OCI-LY7 (cell line): ENCODE measurements at regions not wholly inside any gene's neighbourhood (a gene's known extent, or its start where the extent isn't known, plus 50 kb on each side); places are given as distances from the start of the nearest gene placed in this dataset.

Source experiments
- BruUV-seq: library from RNA; stranded (reverse); fragments of 400-500 nt; replicated peaks from 2 replicates; lab custom pipeline; 2021; lab: Mats Ljungman, UMichigan
- CTCF ChIA-PET: fragments of 300-600 bp; sonication (Branson Sonifier 250); formaldehyde crosslinking; loops from one replicate; lab custom pipeline; 2022; ENCODE audit warnings: antibody characterized with exemption; ENCODE audit not compliant: unreplicated experiment; lab: Charles Lee
- POLR2A ChIA-PET: fragments of 300-600 bp; sonication (Branson Sonifier 250); formaldehyde crosslinking; loops from one replicate; lab custom pipeline; 2022; ENCODE audit warnings: antibody characterized with exemption; lab: Charles Lee
- DNase-seq: peaks from one replicate; pipeline ENCODE4 v3.0.0-alpha.2; 2015; ENCODE audit warnings: low spot score
- H2AFZ ChIP-seq: fragments of 200-600 bp; sonication (generic), shearing (Covaris generic); 2 replicates; pipeline ENCODE4 v1.6.1; 2014; ENCODE audit warnings: mild to moderate bottlenecking, antibody characterized with exemption, low read length, moderate library complexity
- H3K27ac ChIP-seq: fragments of 200-600 bp; sonication (generic); 2 replicates; pipeline ENCODE4 v1.5.1; 2014; ENCODE audit warnings: mixed run types, low read depth, mild to moderate bottlenecking, moderate library complexity, low read length, inconsistent platforms; ENCODE audit not compliant: poor library complexity, severe bottlenecking
- H3K36me3 ChIP-seq: fragments of 200-600 bp; sonication (generic); 2 replicates; pipeline ENCODE4 v1.6.1; 2014; ENCODE audit warnings: mild to moderate bottlenecking, antibody characterized with exemption, low read length, moderate library complexity, mixed read lengths; ENCODE audit not compliant: insufficient read depth
- H3K4me1 ChIP-seq: fragments of 200-600 bp; sonication (generic); 2 replicates; pipeline ENCODE4 v1.5.1; 2014; ENCODE audit warnings: mild to moderate bottlenecking, low read length; ENCODE audit not compliant: insufficient read depth, poor library complexity, severe bottlenecking
- H3K4me2 ChIP-seq: fragments of 200-600 bp; sonication (generic); 2 replicates; pipeline ENCODE4 v1.6.1; 2014; ENCODE audit warnings: mild to moderate bottlenecking, low read length
- H3K4me3 ChIP-seq: fragments of 200-600 bp; sonication (generic); 2 replicates; pipeline ENCODE4 v1.5.1; 2014; ENCODE audit warnings: mild to moderate bottlenecking, low read depth, low read length; ENCODE audit not compliant: poor library complexity, severe bottlenecking
- H3K79me2 ChIP-seq: fragments of 200-600 bp; sonication (generic); 2 replicates; pipeline ENCODE4 v1.6.1; 2016; ENCODE audit warnings: low read depth, mild to moderate bottlenecking, low read length, moderate library complexity, mixed read lengths; ENCODE audit not compliant: insufficient read depth
- H3K9me2 ChIP-seq: fragments of 200-600 bp; sonication (generic); 2 replicates; pipeline ENCODE4 v1.6.1; 2016; ENCODE audit warnings: mild to moderate bottlenecking, low read length, mixed read lengths; ENCODE audit not compliant: insufficient read depth
- H3K9me3 ChIP-seq: fragments of 200-600 bp; sonication (generic); 2 replicates; pipeline ENCODE4 v1.6.1; 2014; ENCODE audit warnings: mild to moderate bottlenecking, mixed run types, low read length, mixed read lengths
- H4K20me1 ChIP-seq: fragments of 200-600 bp; sonication (generic); 2 replicates; pipeline ENCODE4 v1.6.1; 2014; ENCODE audit warnings: mild to moderate bottlenecking, antibody characterized with exemption, low read length, moderate library complexity, mixed read lengths; ENCODE audit not compliant: insufficient read depth
- EZH2phosphoT487 ChIP-seq: fragments of 200-600 bp; sonication (generic); IDR thresholded peaks from 2 replicates; pipeline ENCODE4 v1.6.1; 2018; ENCODE audit warnings: low read depth, borderline replicate concordance, mild to moderate bottlenecking, mixed run types, antibody characterized with exemption, low read length, moderate library complexity, mixed read lengths
- intact Hi-C: fragments of 100-400 bp; cut with micrococcal nuclease; formaldehyde crosslinking; loops from one replicate; pipeline ENCODE4 v1.10.0; 2022; ENCODE audit not compliant: unreplicated experiment
- TF ChIP-seq, protein P1 (sequence below): fragments of 200-600 bp; sonication (generic); conservative IDR thresholded peaks from 2 replicates; pipeline ENCODE4 v1.5.1; 2014; ENCODE audit warnings: mild to moderate bottlenecking, antibody characterized with exemption, low read length, moderate library complexity, mixed read lengths

GRCh38 chr3:72463083-72463482, 385.2 kb downstream of the SHQ1 start:
- no peak overlapping the region for H2AFZ ChIP-seq
- H3K79me2 ChIP-seq, result no peaks in the 10 kb centered on the region
- H3K4me2 ChIP-seq, result no peak overlapping the region
- TF ChIP-seq, protein P1, sequence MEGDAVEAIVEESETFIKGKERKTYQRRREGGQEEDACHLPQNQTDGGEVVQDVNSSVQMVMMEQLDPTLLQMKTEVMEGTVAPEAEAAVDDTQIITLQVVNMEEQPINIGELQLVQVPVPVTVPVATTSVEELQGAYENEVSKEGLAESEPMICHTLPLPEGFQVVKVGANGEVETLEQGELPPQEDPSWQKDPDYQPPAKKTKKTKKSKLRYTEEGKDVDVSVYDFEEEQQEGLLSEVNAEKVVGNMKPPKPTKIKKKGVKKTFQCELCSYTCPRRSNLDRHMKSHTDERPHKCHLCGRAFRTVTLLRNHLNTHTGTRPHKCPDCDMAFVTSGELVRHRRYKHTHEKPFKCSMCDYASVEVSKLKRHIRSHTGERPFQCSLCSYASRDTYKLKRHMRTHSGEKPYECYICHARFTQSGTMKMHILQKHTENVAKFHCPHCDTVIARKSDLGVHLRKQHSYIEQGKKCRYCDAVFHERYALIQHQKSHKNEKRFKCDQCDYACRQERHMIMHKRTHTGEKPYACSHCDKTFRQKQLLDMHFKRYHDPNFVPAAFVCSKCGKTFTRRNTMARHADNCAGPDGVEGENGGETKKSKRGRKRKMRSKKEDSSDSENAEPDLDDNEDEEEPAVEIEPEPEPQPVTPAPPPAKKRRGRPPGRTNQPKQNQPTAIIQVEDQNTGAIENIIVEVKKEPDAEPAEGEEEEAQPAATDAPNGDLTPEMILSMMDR, result no peak
- ChIA-PET CTCF (no interaction called here), POLR2A (interaction anchor here (0.6 kb wide), 1 partner anchor 858 kb away, joined by 8 read pairs; no protein-coding TSS in a partner anchor)
- BruUV-seq, result no TSS peak
- H3K4me1 ChIP-seq, result no peaks in the 10 kb centered on the region
- H4K20me1 ChIP-seq, result no peaks in the 10 kb centered on the region
- intact Hi-C loops, result no loop called here
- no peak for DNase-seq
- H3K9me2 ChIP-seq, result no peaks in the 10 kb centered on the region
- no peaks in the 10 kb centered on the region for H3K9me3 ChIP-seq
- H3K4me3 ChIP-seq, result no peak overlapping the region
- H3K36me3 ChIP-seq, result no peaks in the 10 kb centered on the region
- no peak overlapping the region for H3K27ac ChIP-seq

GRCh38 chr3:72462595-72463011, 385.6 kb downstream of the SHQ1 start:
- H2AFZ ChIP-seq, result no peak overlapping the region
- TF ChIP-seq, protein P1, result no peak
- no peak overlapping the region for H3K4me3 ChIP-seq
- DNase-seq, result no peak
- H3K79me2 ChIP-seq, result no peaks in the 10 kb centered on the region
- H3K36me3 ChIP-seq, result no peaks in the 10 kb centered on the region
- H3K27ac ChIP-seq, result no peak overlapping the region
- no peak overlapping the region for H3K4me2 ChIP-seq
- H3K9me3 ChIP-seq, result no peaks in the 10 kb centered on the region
- BruUV-seq, result no TSS peak
- no peaks in the 10 kb centered on the region for H3K4me1 ChIP-seq
- intact Hi-C loops, result no loop called here
- H3K9me2 ChIP-seq, result no peaks in the 10 kb centered on the region
- POLR2A ChIA-PET, result interaction anchor here (0.6 kb wide), 2 partner anchors 41 to 857 kb away, joined by 3 to 8 read pairs; no protein-coding TSS in a partner anchor
- CTCF ChIA-PET, result interaction anchor here (0.6 kb wide), 1 partner anchor 416 kb away, joined by 3 read pairs; no protein-coding TSS in a partner anchor
- no peaks in the 10 kb centered on the region for H4K20me1 ChIP-seq

DNA sequence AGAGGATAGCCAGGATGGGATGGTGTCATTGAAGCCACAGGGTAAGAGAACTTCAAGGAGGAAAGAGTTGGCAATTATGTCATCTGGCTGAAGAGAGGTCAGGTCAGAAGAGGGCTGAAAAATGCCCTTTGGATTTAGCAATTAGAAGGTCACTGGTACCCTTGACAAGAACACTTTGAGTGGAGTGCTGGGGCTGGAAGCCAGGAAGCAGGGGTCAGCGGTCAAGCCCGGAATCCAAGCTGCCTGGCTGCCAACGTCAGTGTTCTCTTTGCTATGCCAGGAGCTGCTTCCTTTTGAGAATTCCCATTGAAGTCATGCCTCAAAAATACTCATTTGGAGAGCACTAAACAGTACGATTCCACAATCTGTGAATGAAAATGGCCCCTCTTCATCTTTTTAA, 386.5 kb downstream of the SHQ1 start:
- no peak for DNase-seq
- Histone ChIP-seq H2AFZ (no peak overlapping the region), H3K27ac (no peak overlapping the region), H3K9me3 (no peaks in the 10 kb centered on the region), H3K4me3 (no peak overlapping the region), H3K9me2 (no peaks in the 10 kb centered on the region), H3K4me1 (no peaks in the 10 kb centered on the region), H4K20me1 (no peaks in the 10 kb centered on the region), H3K79me2 (no peaks in the 10 kb centered on the region), H3K4me2 (no peak overlapping the region), H3K36me3 (no peaks in the 10 kb centered on the region)
- intact Hi-C loops, result no loop called here
- CTCF ChIA-PET, result no interaction called here
- TF ChIP-seq EZH2phosphoT487, result no peak
- TF ChIP-seq, protein P1, result no peak
- BruUV-seq, result no TSS peak
- POLR2A ChIA-PET, result interaction anchor here (0.6 kb wide), 1 partner anchor 41 kb away, joined by 3 read pairs; no protein-coding TSS in a partner anchor
